ENCODE measurements at regions not wholly inside any gene's neighbourhood (a gene's known extent, or its start where the extent isn't known, plus 50 kb on each side); places are given as distances from the start of the nearest gene placed in this dataset.

DNA sequence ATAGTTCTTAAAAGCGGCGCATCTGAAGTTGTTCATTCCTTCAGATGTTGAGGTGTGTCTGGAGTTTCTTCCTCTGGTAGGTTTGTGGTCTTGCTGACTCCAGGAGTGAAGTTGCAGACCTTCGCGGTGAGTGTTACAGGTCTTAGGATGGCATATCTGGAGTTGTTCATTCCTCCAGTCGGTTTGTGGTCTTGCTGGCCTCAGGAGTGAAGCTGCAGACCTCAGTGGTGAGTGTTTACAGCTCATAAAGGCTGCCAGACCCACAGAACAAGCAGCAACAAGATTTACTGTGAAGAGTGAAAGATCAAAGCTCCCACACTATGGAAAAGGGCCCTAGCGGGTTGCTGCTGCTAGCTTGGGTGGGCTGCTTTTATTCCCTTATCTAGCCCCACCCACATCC lies 201.7 kb upstream of the PDGFD start:
- H3K9ac ChIP-seq (ENCODE audit: low read depth in 1 of 3, low read length in 3 of 3), result no peak overlapping the region
- no peaks in the 10 kb centered on the region for H3K27me3 ChIP-seq (ENCODE audit: control insufficient read depth in 3 of 3, insufficient read depth in 3 of 3, low read length in 3 of 3)
- no peak overlapping the region for H3K27ac ChIP-seq (ENCODE audit: low read depth, low read length)
- no peaks in the 10 kb centered on the region for H3K4me1 ChIP-seq (ENCODE audit: control insufficient read depth in 3 of 3, insufficient read depth in 3 of 3, low read length in 3 of 3)
- no peak overlapping the region for H3K4me3 ChIP-seq (ENCODE audit: low read length in 3 of 3)
- peaks cover 0 to 2% (median 0%) of the 10 kb centered on the region in 3 donors for H3K9me3 ChIP-seq (ENCODE audit: control insufficient read depth in 3 of 3, low read length in 3 of 3)
- H3K36me3 ChIP-seq (ENCODE audit: control insufficient read depth in 3 of 3, insufficient read depth in 3 of 3, low read length in 3 of 3), result no peaks in the 10 kb centered on the region

DNA sequence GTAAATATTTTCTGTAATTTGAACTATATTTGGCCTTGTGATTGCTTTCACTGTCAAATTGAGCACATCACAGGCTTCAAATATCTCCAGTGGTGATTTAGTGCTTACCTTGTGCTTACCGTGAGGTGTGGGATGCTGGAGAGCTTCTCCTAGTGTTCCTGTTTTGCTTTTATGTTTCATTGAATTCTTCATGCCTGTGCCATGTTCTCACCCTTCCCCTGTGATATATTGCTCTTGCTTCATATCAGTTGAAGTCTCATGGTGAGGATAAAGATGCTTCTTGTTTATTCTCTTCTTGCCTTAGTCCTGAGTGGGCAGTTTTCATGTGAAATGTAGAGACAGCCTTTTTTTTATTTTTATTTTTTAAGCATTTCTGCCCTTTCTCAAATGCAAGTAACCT lies 198.0 kb upstream of the PDGFD start:
- H3K9me3 ChIP-seq (ENCODE audit: control insufficient read depth in 3 of 3, low read length in 3 of 3), result peaks cover 0 to 2% (median 0%) of the 10 kb centered on the region in 3 donors
- H3K9ac ChIP-seq (ENCODE audit: low read depth in 1 of 3, low read length in 3 of 3), result no peak overlapping the region
- H3K27me3 ChIP-seq (ENCODE audit: control insufficient read depth in 3 of 3, insufficient read depth in 3 of 3, low read length in 3 of 3), result no peaks in the 10 kb centered on the region
- H3K4me3 ChIP-seq (ENCODE audit: low read length in 3 of 3), result no peak overlapping the region
- H3K36me3 ChIP-seq (ENCODE audit: control insufficient read depth in 3 of 3, insufficient read depth in 3 of 3, low read length in 3 of 3), result no peaks in the 10 kb centered on the region
- no peak overlapping the region for H3K27ac ChIP-seq (ENCODE audit: low read depth, low read length)
- H3K4me1 ChIP-seq (ENCODE audit: control insufficient read depth in 3 of 3, insufficient read depth in 3 of 3, low read length in 3 of 3), result no peaks in the 10 kb centered on the region

DNA sequence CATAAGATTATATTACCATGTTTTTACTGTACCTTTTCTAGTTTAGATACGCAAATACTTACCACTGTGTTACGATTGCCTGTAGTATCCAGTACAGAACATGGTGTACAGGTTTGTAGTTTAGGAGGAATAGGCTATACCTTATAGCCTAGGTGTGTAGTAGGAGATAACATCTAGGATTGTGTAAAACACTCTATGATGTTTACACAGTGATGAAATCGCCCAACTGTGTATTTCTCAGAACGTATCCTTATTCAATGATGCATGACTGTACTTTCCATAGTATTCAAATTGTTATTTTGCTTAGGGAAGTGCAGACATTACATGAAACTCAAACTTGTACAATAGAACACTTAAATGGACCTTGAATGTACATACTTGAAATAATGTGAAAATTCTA lies 188.1 kb upstream of the PDGFD start:
- Histone ChIP-seq H3K36me3 (ENCODE audit: control insufficient read depth in 3 of 3, insufficient read depth in 3 of 3, low read length in 3 of 3) (no peaks in the 10 kb centered on the region), H3K27me3 (ENCODE audit: control insufficient read depth in 3 of 3, insufficient read depth in 3 of 3, low read length in 3 of 3) (no peaks in the 10 kb centered on the region), H3K4me3 (ENCODE audit: low read length in 3 of 3) (no peak overlapping the region), H3K9ac (ENCODE audit: low read depth in 1 of 3, low read length in 3 of 3) (no peak overlapping the region), H3K27ac (ENCODE audit: low read depth, low read length) (no peak overlapping the region), H3K4me1 (ENCODE audit: control insufficient read depth in 3 of 3, insufficient read depth in 3 of 3, low read length in 3 of 3) (no peaks in the 10 kb centered on the region), H3K9me3 (ENCODE audit: control insufficient read depth in 3 of 3, low read length in 3 of 3) (peaks cover 0 to 4% (median 2%) of the 10 kb centered on the region in 3 donors)

DNA sequence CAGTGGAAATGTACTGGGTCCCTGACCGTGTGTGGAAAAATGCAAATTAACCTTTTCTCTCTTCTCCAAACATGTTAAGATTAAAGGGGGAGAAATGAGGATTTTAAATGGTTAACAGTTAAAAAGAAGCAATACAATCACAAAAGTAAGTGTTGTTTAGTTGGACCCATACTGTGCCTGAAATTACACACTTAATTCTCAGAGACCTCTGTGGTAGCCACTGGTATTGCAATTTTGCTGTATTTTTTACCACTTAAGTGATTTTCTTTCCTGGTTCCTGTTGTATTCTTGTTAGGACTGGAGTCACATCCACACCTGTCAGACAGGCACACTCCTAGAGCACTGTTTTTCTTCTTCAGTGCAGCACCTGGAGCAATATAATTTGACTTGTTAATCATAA lies 179.6 kb upstream of the PDGFD start:
- no peaks in the 10 kb centered on the region for H3K27me3 ChIP-seq (ENCODE audit: control insufficient read depth in 3 of 3, insufficient read depth in 3 of 3, low read length in 3 of 3)
- no peaks in the 10 kb centered on the region for H3K36me3 ChIP-seq (ENCODE audit: control insufficient read depth in 3 of 3, insufficient read depth in 3 of 3, low read length in 3 of 3)
- H3K9me3 ChIP-seq (ENCODE audit: control insufficient read depth in 3 of 3, low read length in 3 of 3), result no peaks in the 10 kb centered on the region
- H3K4me3 ChIP-seq (ENCODE audit: low read length in 3 of 3), result no peak overlapping the region
- H3K9ac ChIP-seq (ENCODE audit: low read depth in 1 of 3, low read length in 3 of 3), result no peak overlapping the region
- H3K4me1 ChIP-seq (ENCODE audit: control insufficient read depth in 3 of 3, insufficient read depth in 3 of 3, low read length in 3 of 3), result no peaks in the 10 kb centered on the region
- H3K27ac ChIP-seq (ENCODE audit: low read depth, low read length), result no peak overlapping the region

DNA sequence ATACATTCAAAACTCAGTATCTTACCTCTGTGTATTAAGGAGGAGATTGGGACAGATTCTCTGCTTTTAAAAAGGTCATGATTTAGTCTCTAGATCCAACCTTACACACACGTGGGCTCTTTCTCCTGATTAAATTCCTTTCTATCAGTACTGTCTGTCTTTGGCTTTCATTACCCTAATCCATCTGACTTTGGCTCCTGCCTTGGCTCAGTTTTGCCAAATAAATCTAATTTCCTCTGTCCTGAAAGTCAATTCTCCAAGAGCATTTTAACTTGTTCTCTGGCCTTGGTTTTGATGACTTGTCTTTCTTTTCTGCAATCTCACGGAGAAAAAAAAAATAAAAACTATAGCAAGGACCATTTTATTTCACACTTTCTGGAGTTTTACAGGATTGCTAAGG lies 176.6 kb upstream of the PDGFD start:
- Histone ChIP-seq H3K4me3 (ENCODE audit: low read length in 3 of 3) (no peak overlapping the region), H3K27ac (ENCODE audit: low read depth, low read length) (no peak overlapping the region), H3K4me1 (ENCODE audit: control insufficient read depth in 3 of 3, insufficient read depth in 3 of 3, low read length in 3 of 3) (peaks cover 0 to 3% (median 0%) of the 10 kb centered on the region in 3 donors), H3K27me3 (ENCODE audit: control insufficient read depth in 3 of 3, insufficient read depth in 3 of 3, low read length in 3 of 3) (no peaks in the 10 kb centered on the region), H3K36me3 (ENCODE audit: control insufficient read depth in 3 of 3, insufficient read depth in 3 of 3, low read length in 3 of 3) (no peaks in the 10 kb centered on the region), H3K9ac (ENCODE audit: low read depth in 1 of 3, low read length in 3 of 3) (no peak overlapping the region), H3K9me3 (ENCODE audit: control insufficient read depth in 3 of 3, low read length in 3 of 3) (no peaks in the 10 kb centered on the region)

DNA sequence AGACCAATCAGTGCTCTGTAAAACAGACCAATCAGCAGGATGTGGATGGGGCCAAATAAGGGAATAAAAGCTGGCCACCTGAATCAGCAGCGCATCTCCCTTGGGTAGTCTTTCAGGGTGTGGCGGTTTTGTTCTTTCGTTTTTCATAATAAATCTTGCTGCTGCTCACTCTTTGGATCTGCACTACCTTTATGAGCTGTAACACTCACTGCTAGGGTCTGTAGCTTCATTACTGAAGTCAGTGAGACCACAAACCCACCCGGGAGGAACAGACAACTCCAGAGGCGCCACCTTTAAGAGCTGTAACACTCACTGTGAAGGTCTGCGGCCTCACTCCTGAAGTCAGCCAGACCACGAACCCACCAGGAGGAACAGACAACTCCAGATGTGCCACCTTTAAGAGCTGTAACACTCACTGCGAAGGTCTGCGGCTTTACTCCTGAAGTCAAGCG lies 175.5 kb upstream of the PDGFD start:
- H3K27ac ChIP-seq (ENCODE audit: low read depth, low read length), result no peak overlapping the region
- peaks cover 0 to 3% (median 0%) of the 10 kb centered on the region in 3 donors for H3K4me1 ChIP-seq (ENCODE audit: control insufficient read depth in 3 of 3, insufficient read depth in 3 of 3, low read length in 3 of 3)
- no peaks in the 10 kb centered on the region for H3K36me3 ChIP-seq (ENCODE audit: control insufficient read depth in 3 of 3, insufficient read depth in 3 of 3, low read length in 3 of 3)
- H3K9ac ChIP-seq (ENCODE audit: low read depth in 1 of 3, low read length in 3 of 3), result no peak overlapping the region
- no peaks in the 10 kb centered on the region for H3K9me3 ChIP-seq (ENCODE audit: control insufficient read depth in 3 of 3, low read length in 3 of 3)
- no peaks in the 10 kb centered on the region for H3K27me3 ChIP-seq (ENCODE audit: control insufficient read depth in 3 of 3, insufficient read depth in 3 of 3, low read length in 3 of 3)
- no peak overlapping the region for H3K4me3 ChIP-seq (ENCODE audit: low read length in 3 of 3)

DNA sequence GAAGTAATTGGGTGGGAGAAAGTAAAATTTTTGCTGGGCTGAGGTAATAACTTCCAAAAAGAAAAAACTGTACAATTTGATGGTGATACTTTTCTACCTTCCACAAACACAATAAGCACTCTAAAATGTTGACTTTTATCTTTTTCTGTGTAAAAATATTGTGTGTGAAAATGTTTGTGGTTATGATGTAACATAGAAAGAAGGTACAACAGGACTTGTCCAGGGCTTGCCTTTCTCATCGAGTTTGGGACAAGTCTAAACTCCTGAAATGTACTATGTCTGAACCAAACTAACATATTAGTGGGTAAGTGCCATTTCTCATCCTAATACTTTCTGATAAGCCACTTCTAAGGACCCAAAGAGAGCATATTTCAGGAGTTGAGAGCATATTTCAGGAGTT lies 174.2 kb upstream of the PDGFD start:
- Histone ChIP-seq H3K36me3 (ENCODE audit: control insufficient read depth in 3 of 3, insufficient read depth in 3 of 3, low read length in 3 of 3) (no peaks in the 10 kb centered on the region), H3K4me1 (ENCODE audit: control insufficient read depth in 3 of 3, insufficient read depth in 3 of 3, low read length in 3 of 3) (peaks cover 0 to 3% (median 0%) of the 10 kb centered on the region in 3 donors), H3K4me3 (ENCODE audit: low read length in 3 of 3) (no peak overlapping the region), H3K9ac (ENCODE audit: low read depth in 1 of 3, low read length in 3 of 3) (no peak overlapping the region), H3K27me3 (ENCODE audit: control insufficient read depth in 3 of 3, insufficient read depth in 3 of 3, low read length in 3 of 3) (no peaks in the 10 kb centered on the region), H3K27ac (ENCODE audit: low read depth, low read length) (no peak overlapping the region), H3K9me3 (ENCODE audit: control insufficient read depth in 3 of 3, low read length in 3 of 3) (no peaks in the 10 kb centered on the region)

DNA sequence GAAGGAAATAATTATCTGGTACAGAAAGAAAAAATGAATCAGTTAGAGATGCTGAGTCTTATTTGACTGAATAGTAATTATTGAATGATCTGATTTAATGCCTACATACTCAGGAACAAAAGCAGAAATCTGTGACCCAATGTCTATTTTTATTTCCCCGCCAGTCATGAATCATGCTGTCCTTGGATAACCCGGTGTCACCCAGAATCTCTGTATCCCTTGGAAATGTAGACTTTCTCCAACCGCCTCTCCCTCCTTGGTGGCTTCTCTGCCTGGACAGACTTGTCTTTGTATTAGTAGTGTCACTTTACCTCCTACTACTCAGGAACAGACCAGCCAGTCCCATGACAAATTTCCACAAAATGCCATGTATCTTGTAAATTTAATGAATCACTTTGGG lies 173.3 kb upstream of the PDGFD start:
- Histone ChIP-seq H3K27ac (ENCODE audit: low read depth, low read length) (no peak overlapping the region), H3K36me3 (ENCODE audit: control insufficient read depth in 3 of 3, insufficient read depth in 3 of 3, low read length in 3 of 3) (no peaks in the 10 kb centered on the region), H3K27me3 (ENCODE audit: control insufficient read depth in 3 of 3, insufficient read depth in 3 of 3, low read length in 3 of 3) (no peaks in the 10 kb centered on the region), H3K9me3 (ENCODE audit: control insufficient read depth in 3 of 3, low read length in 3 of 3) (no peaks in the 10 kb centered on the region), H3K4me1 (ENCODE audit: control insufficient read depth in 3 of 3, insufficient read depth in 3 of 3, low read length in 3 of 3) (peaks cover 0 to 3% (median 0%) of the 10 kb centered on the region in 3 donors), H3K4me3 (ENCODE audit: low read length in 3 of 3) (no peak overlapping the region), H3K9ac (ENCODE audit: low read depth in 1 of 3, low read length in 3 of 3) (no peak overlapping the region)

DNA sequence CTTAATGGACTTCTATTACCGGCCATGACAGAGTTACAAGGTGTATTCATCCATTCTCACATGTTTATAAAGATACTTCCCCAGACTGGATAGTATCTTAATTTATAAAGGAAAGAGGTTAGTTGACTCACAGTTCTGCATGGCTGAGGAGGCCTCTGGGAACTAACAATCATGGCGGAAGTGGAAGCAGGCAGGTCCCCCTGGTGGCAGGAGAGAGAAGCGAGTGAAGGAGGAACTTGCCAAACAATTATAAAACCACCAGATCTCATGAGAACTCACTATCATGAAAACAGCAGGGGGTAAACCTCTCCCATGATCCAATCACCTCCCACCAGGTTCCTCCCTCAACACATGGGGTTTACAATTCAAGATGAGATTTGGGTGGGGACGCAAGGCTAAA lies 170.0 kb upstream of the PDGFD start:
- Histone ChIP-seq H3K36me3 (ENCODE audit: control insufficient read depth in 3 of 3, insufficient read depth in 3 of 3, low read length in 3 of 3) (no peaks in the 10 kb centered on the region), H3K9me3 (ENCODE audit: control insufficient read depth in 3 of 3, low read length in 3 of 3) (no peaks in the 10 kb centered on the region), H3K4me3 (ENCODE audit: low read length in 3 of 3) (no peak overlapping the region), H3K27me3 (ENCODE audit: control insufficient read depth in 3 of 3, insufficient read depth in 3 of 3, low read length in 3 of 3) (no peaks in the 10 kb centered on the region), H3K4me1 (ENCODE audit: control insufficient read depth in 3 of 3, insufficient read depth in 3 of 3, low read length in 3 of 3) (peaks cover 0 to 3% (median 0%) of the 10 kb centered on the region in 3 donors), H3K27ac (ENCODE audit: low read depth, low read length) (no peak overlapping the region), H3K9ac (ENCODE audit: low read depth in 1 of 3, low read length in 3 of 3) (no peak overlapping the region)

DNA sequence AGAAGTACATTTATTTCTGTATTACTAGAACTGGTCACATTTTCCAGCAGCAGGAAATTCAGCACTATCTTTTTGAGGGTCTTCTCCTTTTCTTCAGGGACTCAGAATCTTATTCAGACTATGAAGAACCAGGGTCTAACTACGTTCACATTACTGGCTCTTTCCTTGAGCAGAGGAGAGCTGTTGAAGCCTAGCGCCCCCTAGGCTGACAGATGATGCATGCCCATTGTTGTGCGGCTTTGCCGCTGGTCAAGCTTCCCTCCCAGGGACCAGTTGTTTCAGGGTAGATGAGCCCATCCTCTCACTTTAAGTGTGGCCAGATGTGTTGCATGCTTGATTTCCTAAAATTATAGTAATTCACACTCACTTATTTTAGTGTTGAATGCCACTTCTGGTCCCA lies 168.2 kb upstream of the PDGFD start:
- no peaks in the 10 kb centered on the region for H3K36me3 ChIP-seq (ENCODE audit: control insufficient read depth in 3 of 3, insufficient read depth in 3 of 3, low read length in 3 of 3)
- H3K9ac ChIP-seq (ENCODE audit: low read depth in 1 of 3, low read length in 3 of 3), result no peak overlapping the region
- H3K4me1 ChIP-seq (ENCODE audit: control insufficient read depth in 3 of 3, insufficient read depth in 3 of 3, low read length in 3 of 3), result no peaks in the 10 kb centered on the region
- H3K4me3 ChIP-seq (ENCODE audit: low read length in 3 of 3), result no peak overlapping the region
- no peak overlapping the region for H3K27ac ChIP-seq (ENCODE audit: low read depth, low read length)
- H3K9me3 ChIP-seq (ENCODE audit: control insufficient read depth in 3 of 3, low read length in 3 of 3), result no peaks in the 10 kb centered on the region
- no peaks in the 10 kb centered on the region for H3K27me3 ChIP-seq (ENCODE audit: control insufficient read depth in 3 of 3, insufficient read depth in 3 of 3, low read length in 3 of 3)
